ENCODE measurements at regions not wholly inside any gene's neighbourhood (a gene's known extent, or its start where the extent isn't known, plus 50 kb on each side); places are given as distances from the start of the nearest gene placed in this dataset.

GRCh38 chr15:93438310-93438709, 349.3 kb upstream of the RGMA start (continued):
- TF ChIP-seq CHD7 (IDR thresholded peaks at IDR 0.05; ENCODE audit: insufficient replicate concordance, low read length) (no peak), KDM1A (IDR thresholded peaks at IDR 0.05; ENCODE audit: borderline replicate concordance, low read length) (no peak)

All from H1 (cell line).